NCI-H1436 (cell line): ENCODE measurements at regions not wholly inside any gene's neighbourhood (a gene's known extent, or its start where the extent isn't known, plus 50 kb on each side); places are given as distances from the start of the nearest gene placed in this dataset.
A peak's percentile ranks its signal among the peaks of the same experiment; 100 is the strongest.
"Not testable (repeated sequence)": the region's sequence is repeated elsewhere in the genome, so short reads cannot be mapped to it uniquely, and the experiment has no call there.

ENCODE experiments used
- DNase-seq: peaks from one replicate; lab custom pipeline; 2025; lab: John Stamatoyannopoulos, UW

DNA sequence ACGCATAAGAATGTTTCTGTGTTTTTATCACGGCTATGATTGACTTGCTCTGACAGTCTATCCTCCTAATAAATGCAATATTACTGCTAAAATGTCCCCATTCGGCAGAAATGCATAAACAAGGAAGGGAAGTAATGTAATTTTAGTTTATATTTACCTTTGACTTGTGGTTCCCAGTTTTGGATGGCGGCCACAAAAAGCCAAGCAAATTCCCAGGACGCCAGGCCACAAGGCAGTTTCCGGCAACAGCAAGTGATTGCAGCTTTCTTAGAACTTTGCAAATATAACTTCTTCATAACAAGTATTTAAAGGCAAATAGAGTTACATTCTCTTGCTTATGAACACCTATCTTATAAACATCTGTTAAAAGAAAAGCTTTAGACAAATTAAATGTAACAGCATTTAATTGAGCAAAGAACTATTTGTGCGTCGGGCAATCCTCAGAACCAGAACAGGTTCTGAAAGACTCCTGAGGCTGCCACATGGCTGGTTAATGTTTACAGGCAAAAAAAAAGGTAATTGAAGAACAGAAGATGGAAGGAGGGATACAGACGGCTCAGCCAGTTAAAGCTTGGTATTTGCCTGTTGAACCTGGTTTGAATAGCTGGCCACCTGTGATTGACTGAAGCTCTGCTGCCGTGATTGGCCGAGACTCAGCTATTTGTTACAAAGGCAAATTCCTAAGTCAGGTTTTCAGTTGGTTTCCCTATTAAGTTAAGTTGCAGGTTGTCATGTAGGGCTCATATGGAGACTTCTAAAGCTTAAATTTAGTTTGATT lies 80.8 kb downstream of the C21orf91 start:
- no peak for DNase-seq

DNA sequence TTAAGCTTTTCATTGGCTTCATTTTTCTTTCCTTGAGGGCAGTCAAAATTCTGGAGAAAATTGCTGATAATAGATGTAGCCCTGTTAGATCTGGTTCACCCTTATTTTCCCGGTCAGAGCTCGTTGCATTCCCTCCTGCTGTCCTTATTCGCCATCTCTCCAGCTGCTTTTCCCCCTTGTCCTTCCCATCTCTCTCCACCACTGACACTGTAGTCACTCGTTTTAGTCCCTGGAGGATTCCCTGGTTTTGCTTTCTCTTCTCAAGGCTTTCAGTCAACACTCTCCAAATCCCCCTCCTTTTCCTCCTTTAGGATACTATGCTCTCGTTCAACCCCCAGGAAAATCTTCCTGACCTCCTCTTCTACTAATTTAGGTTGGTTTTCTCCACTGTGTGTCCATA lies 83.1 kb downstream of the C21orf91 start:
- no peak for DNase-seq

DNA sequence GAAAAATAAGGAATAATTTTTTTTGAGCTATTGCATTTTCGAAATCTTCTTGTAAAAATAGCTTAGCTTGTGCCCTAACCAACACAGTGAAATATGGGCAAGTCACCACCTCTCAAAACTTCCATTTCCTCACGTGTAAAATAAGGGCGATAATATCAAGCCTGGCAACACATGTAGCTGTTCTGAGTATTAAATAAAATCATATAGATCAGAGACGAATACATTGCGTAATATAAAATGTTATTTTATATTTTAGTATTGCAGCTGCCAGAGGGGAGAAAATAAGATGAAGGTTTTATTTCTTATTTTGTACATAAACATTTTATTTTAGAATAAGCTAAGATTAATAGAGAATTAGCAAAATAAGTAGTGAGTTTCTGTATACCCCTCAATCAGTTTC lies 85.9 kb downstream of the C21orf91 start:
- no peak for DNase-seq

DNA sequence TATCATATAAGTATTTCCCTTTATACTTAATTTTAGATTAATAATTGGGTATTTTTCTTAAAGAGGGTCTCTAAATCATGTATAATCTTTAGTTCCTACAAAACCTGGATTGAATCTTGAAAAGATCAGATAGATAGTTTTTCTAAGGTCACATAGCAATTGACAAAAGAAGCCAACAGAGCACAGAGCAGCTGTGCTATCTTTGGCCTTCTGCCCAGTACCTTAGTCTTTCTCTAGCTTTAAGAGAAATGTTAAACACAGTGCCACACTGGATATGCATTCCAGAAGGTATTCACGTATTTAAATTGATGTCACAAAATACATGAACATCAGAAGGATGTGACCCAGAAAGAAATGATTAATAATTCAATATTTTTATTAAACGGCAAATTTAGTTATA lies 86.8 kb downstream of the C21orf91 start:
- DNase-seq: peak; percentile 10

DNA sequence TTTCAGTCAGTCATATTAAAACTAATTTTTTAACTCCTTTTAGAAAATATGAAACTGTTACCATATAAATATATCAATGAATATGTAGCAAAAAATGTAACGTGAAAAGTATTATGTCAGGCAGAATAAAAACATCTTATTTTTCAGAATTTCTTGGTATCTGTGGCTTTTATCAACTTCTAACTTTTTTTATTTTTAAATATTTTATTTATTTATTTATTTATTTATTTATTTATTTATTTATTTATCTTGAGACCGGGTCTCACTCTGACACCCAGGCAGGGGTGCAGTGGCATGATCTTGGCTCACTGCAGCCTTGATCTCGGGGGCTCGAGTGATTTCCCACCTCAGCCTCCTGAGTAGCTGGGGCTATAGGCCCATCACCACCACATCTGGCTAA lies 87.6 kb downstream of the C21orf91 start:
- no peak for DNase-seq

DNA sequence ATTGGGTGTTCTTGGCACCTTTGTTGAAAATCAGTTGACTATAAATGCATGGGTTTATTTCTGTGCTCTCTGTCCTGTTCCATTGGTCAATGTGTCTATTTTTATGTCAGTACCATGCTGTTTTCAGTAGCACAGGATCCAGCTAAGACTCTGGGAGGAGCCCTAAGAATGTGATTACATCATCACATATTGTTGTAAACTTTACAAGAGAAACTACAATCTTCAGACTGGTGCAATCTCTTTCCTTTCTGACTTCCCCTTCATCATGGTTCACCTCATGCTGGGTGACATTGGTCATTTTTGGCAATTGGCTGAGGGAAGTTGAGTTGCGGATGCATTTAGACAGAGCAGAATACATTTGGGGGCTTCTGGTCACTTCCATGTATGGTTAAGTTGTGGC lies 88.4 kb downstream of the C21orf91 start:
- DNase-seq: no peak

DNA sequence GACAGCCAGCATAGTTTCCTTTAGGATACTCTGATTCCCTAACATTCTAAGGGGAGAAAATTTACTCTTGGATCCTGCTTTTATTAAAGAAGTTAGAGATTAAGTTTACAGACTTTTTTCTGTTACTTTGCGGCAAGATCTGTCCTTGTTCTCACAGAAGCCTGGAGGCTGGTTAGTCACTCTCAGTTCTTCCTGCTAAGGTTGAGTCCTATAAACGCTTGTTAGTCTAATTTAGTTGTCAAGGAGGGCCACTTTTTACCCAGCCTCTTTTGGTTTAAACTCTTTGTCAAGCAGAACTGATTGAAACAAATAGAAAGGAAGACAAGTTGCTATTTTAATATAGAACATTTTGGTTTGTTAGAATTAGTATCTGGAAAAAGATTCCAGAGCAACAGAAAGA lies 89.7 kb downstream of the C21orf91 start:
- no peak for DNase-seq

DNA sequence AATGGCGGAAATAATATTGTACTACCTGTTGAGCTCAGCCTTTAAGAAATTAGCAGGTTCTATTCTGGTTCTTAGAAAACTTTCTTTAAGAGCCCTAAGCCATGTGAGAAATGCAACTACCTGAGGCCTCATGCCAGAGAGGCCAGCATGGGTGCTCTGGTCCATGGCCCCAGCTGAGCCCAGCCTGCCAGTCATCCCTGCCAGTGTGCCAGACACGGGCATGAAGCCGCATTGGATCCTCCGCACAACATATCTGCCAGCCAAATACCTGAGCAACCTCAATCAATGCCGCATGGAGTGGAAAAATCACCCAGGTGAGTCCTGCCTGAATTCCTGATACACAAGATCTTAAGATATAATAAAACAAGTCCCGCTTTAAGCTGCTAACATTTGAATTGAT lies 91.8 kb downstream of the C21orf91 start:
- no peak for DNase-seq

DNA sequence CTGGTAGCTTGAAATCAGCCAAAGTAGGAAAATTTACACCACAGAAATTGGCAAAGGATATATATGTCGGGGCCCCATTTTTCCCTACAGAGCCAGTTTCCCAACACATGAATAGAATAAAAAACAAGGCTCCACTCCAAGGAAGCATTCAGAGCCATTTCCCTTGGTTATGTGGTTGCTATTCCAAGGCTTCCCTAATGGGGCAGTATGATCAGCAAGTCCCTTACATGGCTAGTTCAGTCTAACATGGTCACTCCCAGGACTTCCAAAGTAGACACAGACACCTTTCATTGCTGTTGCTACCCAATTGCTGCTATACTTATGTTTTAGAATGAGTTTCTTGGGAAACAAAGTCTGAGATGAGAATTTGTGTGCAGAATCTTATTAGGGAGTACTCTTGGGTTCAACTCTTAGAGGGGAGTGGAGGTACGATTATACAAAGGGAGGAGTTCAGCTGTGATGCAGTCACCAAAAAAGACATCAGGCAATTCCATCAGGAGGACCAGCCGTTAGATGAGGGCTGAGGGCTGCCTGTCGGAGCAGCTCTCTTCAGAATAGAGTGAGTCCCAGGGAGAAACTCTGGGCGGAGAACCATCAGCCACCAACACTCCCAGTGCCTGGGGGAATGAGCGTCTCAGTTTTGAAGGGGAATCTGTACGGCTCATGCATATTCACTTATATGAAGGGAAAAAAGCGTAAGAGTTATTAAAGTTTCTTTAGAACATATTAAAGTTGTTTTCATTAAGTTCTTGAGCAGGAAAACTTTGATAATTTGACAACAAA lies 92.9 kb downstream of the C21orf91 start:
- DNase-seq: peak; percentile 1

DNA sequence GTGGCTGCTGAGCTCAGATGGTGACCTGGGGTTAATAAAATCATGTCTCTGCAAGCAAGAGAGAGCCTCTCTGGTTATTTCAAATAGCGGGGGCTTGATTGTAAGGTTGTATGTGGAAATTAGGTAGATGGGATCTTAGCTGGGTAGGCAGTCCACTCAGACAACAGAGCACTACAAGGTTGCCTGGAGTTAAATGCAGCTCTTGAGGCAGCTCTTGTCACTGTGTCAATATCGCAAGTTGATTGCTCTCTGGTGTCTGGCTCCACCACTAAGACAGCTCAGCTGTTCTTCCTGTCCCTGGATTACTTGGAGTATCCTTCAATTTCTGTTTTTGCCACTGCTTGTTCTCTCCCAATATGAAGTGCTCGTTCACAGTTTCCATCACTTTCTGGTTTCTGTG lies 93.8 kb downstream of the C21orf91 start:
- DNase-seq: peak; percentile 74

DNA sequence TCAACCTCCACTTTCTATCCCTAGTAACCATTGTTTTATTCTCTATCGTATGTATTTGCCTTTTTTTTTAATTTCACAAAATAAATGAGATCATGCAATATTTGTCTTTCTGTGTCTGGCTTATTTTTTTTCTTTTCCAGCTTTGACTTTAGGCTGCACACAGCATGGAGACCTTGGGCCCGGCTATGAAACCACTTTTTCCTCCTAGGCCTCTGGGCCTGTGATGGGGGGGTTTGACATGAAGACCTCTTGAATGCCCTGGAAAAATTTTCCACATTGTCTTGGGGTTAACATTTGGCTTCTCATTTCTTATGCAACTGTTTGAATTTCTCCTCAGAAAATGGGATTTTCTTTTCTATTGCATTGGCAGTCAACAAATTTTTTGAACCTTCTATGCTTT lies 100.2 kb upstream of the BTG3 start:
- no peak for DNase-seq

DNA sequence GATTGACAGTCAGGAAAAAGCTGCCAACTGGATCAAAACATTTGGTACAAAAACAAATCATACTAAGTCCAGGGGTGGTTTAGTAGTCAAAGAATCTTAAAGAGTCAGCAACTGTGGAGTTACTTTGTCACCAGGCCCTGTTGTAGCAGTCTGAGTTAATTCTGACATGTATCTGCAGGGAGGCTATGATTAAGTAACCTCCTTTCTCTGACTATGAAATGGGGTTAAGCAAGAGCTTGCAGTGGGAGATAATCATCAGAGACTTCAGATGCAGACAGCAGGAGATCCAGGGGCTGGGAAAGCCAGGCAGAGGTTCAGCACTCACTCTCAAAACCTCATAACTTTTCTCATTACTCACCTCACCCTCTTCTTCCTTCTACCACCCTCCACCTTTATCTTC lies 99.2 kb upstream of the BTG3 start:
- no peak for DNase-seq

DNA sequence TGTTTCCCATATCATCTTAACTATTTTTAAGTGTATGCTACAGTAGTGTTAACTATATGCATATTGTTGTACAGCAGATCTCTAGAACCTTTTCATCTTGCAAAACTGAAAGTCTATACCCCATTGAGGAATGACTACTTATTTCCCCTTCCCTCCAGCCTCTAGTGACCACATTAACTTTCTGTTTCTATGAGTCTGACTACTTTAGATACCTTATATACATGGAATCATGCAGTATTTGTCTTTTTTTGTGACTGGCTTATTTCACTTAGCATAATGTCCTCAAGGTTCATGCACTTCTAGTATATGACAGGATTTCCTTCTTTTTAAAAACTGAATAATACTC lies 96.5 kb upstream of the BTG3 start:
- no peak for DNase-seq

DNA sequence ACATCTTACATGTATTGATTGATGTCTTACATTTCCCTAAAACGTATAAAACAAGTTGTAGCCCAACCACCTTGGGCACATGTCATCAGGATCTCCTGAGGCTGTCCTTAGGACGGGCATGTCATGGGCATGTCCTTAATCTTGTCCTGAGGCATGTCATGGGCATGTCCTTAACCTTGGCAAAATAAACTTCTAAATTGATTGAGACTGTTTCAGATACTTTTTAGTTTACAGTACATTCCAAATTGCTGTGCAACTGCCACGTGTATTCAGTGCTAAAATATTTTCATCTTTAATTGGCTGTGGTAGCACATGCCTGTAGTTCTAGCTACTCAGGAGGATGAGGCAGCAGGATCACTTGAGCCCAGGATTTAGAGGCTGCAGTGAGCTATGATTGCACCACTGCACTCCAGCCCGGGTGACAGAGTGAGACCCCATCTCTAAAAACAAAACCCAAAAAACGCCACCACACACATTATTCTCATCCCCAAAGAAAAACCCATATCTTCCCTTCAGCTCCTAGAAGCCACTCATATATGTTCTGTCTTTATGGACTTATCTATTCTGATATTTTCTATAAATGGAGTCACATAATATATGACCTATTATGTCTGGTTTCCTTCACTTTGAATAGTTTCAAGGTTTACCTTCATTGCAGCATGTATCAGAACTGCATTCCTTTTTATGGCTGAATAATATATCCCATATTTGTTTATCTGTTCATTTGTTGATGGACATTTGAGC lies 96.0 kb upstream of the BTG3 start:
- no peak for DNase-seq

DNA sequence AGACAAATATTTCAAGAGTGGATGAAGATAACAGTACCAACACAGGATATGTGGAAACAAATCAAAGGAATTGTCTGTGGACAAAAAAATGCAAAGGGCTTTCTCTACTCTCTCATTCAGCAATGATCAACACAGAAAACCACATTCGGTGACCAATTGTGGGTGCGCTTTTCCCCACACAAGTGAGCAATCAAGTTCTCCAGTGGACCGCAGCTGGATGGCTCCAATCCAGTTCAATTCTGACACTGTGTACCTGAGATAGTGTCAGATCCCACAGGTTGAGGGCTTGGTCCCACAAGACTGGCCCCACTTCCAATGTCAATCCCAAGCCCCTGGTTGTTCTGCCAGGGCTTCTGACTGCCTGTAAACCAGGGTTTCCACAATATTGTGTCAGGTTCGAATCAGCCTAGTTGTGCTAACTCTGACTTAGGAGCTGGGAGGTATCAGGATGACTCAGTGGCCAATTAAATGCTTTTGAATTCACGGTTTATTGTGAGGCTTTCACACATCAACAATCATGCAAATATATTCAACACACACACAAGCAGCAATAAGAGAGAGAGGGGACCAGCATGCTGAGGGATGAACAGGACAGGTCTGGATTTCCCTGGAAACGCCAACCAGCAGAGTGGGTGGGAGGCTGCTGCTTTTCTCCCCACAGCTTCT lies 87.0 kb upstream of the BTG3 start:
- DNase-seq: no peak

DNA sequence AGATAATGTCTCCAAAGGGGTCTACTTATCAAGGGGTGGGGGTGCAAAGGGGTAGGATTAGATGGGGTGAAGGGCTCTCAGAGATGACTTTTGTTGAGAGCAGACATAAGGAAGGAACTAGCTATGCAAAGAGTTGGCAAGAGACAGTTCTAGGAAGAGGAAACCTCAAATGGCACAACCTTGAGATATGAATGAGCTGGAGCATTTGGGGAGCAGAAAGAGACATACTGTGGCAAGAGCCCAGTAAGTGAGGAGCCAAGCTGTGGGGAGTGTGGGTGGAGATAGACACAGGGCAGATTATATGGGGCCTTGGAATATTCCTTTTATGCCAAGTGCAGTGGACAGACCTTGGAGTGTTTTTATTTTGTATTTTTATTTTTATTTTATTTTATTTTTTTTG lies 84.8 kb upstream of the BTG3 start:
- DNase-seq: no peak

DNA sequence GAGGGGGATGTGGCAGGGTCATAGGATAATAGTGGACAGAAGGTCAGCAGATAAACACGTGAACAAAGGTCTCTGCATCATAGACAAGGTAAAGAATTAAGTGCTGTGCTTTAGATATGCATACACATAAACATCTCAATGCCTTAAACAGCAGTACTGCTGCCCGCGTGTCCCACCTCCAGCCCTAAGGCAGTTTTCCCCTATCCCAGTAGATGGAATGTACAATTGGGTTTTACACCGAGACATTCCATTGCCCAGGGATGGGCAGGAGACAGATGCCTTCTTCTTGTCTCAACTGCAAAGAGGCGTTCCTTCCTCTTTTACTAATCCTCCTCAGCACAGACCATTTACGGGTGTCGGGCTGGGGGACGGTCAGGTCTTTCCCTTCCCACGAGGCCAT lies 81.7 kb upstream of the BTG3 start:
- DNase-seq: not testable (repeated sequence)

DNA sequence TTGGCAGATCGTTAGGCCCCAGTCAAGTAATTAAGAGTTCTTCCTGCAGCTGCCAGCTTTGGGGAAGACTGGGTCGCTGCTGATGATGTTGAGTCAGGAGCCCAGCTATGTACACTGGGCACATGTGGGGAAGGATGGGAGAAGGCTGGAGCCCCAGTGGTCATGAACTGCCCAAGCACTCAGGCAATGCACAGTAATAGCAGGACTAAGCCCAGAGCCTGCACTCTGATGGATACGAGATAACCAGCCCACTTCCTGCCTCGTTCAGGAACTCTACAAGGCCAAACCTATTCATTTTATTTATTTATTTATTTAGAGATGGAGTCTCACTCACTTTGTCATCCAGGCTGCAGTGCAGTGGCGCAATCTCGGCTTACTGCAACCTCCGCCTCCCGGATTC lies 81.1 kb upstream of the BTG3 start:
- no peak for DNase-seq

DNA sequence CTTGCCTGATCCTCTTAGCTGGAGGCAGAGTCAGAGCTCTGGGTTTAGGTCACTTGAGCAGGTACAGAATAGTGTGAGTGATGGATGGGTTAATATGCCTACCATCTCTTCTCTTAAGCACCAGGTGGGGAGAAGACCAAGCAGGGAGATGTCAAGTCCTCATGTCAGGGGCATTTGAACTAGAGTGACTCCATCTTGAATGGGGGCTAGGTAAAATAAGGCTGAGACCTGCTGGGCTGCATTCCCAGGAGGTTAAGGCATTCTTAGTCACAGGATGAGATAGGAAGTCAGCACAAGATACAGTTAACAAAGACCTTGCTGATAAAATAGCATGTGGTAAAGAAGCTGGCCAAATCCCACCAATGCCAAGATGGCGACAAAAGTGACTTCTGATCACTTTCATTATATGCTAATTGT lies 77.4 kb upstream of the BTG3 start:
- DNase-seq: no peak

DNA sequence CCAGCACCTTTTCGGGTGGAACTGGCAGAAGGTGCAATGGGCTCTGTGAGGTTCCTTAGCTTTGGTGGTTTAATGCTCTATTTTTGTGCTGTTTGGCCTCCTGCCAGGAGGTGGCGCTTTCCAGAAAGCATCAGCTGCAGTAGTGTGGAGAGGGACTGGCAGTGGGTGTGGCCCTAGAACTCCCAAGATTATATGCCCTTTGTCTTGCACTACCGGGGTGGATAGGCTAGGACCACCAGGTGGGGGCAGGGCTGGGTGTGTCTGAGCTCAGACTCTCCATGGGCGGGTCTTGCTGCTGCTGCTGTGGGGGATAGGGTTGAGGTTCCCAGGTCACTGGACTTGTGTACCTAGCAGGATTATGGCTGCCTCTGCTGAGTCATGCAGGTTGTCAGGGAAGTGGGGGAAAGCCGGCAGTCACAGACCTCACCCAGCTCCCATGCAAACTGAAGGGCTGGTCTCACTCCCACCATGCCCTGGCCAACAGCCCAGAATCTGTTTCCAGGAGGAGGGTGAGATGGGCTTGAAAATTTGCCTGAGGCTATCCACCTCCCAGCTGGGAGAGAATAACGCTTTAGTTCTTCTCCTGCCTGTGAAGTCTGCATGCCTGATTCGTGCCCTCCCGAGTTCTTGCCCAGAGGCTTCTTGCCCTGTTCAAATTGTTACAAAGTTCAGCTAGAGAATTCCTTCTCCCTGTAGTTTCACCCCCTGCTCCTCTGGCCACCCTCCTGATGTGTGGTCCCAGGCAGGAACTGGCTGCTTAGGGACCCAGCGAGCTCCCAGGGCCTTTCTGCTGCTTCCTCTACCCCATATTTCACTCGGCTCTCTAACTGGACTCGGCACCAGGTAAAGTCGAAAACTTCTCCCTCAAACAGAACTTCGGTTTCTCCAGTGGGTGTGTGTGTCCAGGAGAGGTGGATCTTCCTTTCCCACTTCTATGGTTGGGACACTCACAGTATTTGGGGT lies 76.5 kb upstream of the BTG3 start:
- peak; percentile 53 for DNase-seq

DNA sequence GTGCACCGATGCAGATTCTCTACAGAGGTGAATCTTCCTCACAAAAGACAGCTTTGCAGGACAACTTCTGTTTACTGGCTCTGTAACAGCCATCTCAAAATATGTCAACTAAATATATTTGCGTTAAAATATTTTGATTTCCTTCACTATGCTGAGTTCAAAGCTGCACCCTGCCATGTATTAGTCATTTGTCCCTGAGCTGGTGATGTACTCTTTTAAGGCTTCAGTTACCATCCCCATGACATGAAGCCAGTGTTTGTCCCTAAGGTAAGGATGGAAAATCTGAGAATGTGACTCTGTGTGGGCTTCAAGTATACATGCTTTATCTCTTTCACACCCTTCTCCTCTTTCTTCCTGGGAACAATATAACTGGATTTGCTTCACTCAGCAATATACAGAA lies 70.2 kb upstream of the BTG3 start:
- no peak for DNase-seq
